HG03060 (cell line): ENCODE measurements at regions not wholly inside any gene's neighbourhood (a gene's known extent, or its start where the extent isn't known, plus 50 kb on each side); places are given as distances from the start of the nearest gene placed in this dataset.
"Not testable (repeated sequence)": the region's sequence is repeated elsewhere in the genome, so short reads cannot be mapped to it uniquely, and the experiment has no call there.

Experiments used
- ATAC-seq: cut with Tn5 transposase; IDR thresholded peaks from one replicate; pipeline ENCODE4 v1.9.1; 2021; ENCODE audit warnings: low read depth, moderate number of reproducible peaks; ENCODE audit not compliant: unreplicated experiment

GRCh38 chr2:21814588-21815149, 690.9 kb downstream of the TDRD15 start:
- ATAC-seq = no peak

GRCh38 chr2:21818212-21818795, 694.5 kb downstream of the TDRD15 start:
- ATAC-seq = no peak

GRCh38 chr2:21819454-21819853, 695.7 kb downstream of the TDRD15 start:
- ATAC-seq = no peak

GRCh38 chr2:21820271-21820670, 696.5 kb downstream of the TDRD15 start:
- ATAC-seq = no peak

GRCh38 chr2:21821672-21822227, 698.0 kb downstream of the TDRD15 start:
- no peak for ATAC-seq

- ATAC-seq = no peak
Measured at GRCh38 chr2:21822505-21822904, 698.7 kb downstream of the TDRD15 start.

- ATAC-seq = no peak
Measured at GRCh38 chr2:21833767-21834166, 710.0 kb downstream of the TDRD15 start.

GRCh38 chr2:21836261-21836660, 712.5 kb downstream of the TDRD15 start:
- ATAC-seq = no peak

GRCh38 chr2:21836719-21837118, 713.0 kb downstream of the TDRD15 start:
- ATAC-seq = no peak

GRCh38 chr2:21837168-21837960, 713.6 kb downstream of the TDRD15 start:
- no peak for ATAC-seq

GRCh38 chr2:21841341-21841740, 717.6 kb downstream of the TDRD15 start:
- no peak for ATAC-seq

- not testable (repeated sequence) for ATAC-seq
Measured at GRCh38 chr2:21850367-21850766, 726.6 kb downstream of the TDRD15 start.

GRCh38 chr2:21854938-21855337, 731.2 kb downstream of the TDRD15 start:
- ATAC-seq = no peak

GRCh38 chr2:21856708-21857107, 732.9 kb downstream of the TDRD15 start:
- ATAC-seq = no peak

GRCh38 chr2:21860907-21861306, 737.1 kb downstream of the TDRD15 start:
- no peak for ATAC-seq

GRCh38 chr2:21866316-21866715, 742.5 kb downstream of the TDRD15 start:
- ATAC-seq = no peak

- ATAC-seq = no peak
Measured at GRCh38 chr2:21887881-21888280, 764.1 kb downstream of the TDRD15 start.

GRCh38 chr2:21890041-21890440, 766.3 kb downstream of the TDRD15 start:
- ATAC-seq = no peak

GRCh38 chr2:21890716-21891115, 766.9 kb downstream of the TDRD15 start:
- no peak for ATAC-seq

GRCh38 chr2:21891191-21891590, 767.4 kb downstream of the TDRD15 start:
- ATAC-seq = no peak

GRCh38 chr2:21892140-21892539, 768.4 kb downstream of the TDRD15 start:
- ATAC-seq = no peak

GRCh38 chr2:21895200-21895599, 771.4 kb downstream of the TDRD15 start:
- ATAC-seq = no peak
